Astrocyte (in vitro differentiated cells and primary cell): ENCODE measurements at regions not wholly inside any gene's neighbourhood (a gene's known extent, or its start where the extent isn't known, plus 50 kb on each side); places are given as distances from the start of the nearest gene placed in this dataset.

Source experiments
- DNase-seq: peaks from one replicate; pipeline ENCODE4 v3.0.0-alpha.2; 2010; ENCODE audit warnings: low read depth
- FAIRE-seq: peaks from 2 replicates; lab custom pipeline; 2011; peaks lifted over from hg19 to GRCh38; lab: Jason Lieb, UNC
- H2AFZ ChIP-seq: 2 replicates; pipeline ENCODE4 v1.6.0; 2012; ENCODE audit warnings: low read depth, low read length, inconsistent platforms
- H3K27ac ChIP-seq: 2 replicates; pipeline ENCODE4 v1.5.1; 2011; ENCODE audit warnings: low read depth, low read length, inconsistent platforms
- H3K27me3 ChIP-seq: 2 replicates; pipeline ENCODE4 v1.6.0; 2011; ENCODE audit warnings: low read length, inconsistent platforms; ENCODE audit not compliant: insufficient read depth
- H3K36me3 ChIP-seq: 2 replicates; pipeline ENCODE4 v1.5.1; 2011; ENCODE audit warnings: low read length, inconsistent platforms; ENCODE audit not compliant: insufficient read depth
- H3K4me1 ChIP-seq: 2 replicates; pipeline ENCODE4 v1.5.1; 2011; ENCODE audit warnings: low read length, inconsistent platforms; ENCODE audit not compliant: insufficient read depth
- H3K4me2 ChIP-seq: 2 replicates; pipeline ENCODE4 v1.6.0; 2012; ENCODE audit warnings: low read length, inconsistent platforms
- H3K4me3 ChIP-seq: 2 replicates; pipeline ENCODE4 v1.5.1; 2011; ENCODE audit warnings: low read depth, mild to moderate bottlenecking, low read length, inconsistent platforms; ENCODE audit not compliant: insufficient read depth
- H3K79me2 ChIP-seq: 2 replicates; pipeline ENCODE4 v1.6.0; 2012; ENCODE audit warnings: mild to moderate bottlenecking, low read length, inconsistent platforms; ENCODE audit not compliant: insufficient read depth
- H3K9ac ChIP-seq: 2 replicates; pipeline ENCODE4 v1.6.0; 2012; ENCODE audit warnings: mild to moderate bottlenecking, low read length, inconsistent platforms
- H3K9me3 ChIP-seq: 2 replicates; pipeline ENCODE4 v1.5.1; 2012; ENCODE audit warnings: low read depth, mild to moderate bottlenecking, low read length, inconsistent platforms; ENCODE audit not compliant: insufficient read depth
- H4K20me1 ChIP-seq: 2 replicates; pipeline ENCODE4 v1.6.0; 2012; ENCODE audit warnings: low read length, inconsistent platforms; ENCODE audit not compliant: insufficient read depth
- H3K27ac Mint-ChIP-seq: one replicate; pipeline ENCODE4 v1.8.0; 2021; ENCODE audit warnings: mild to moderate bottlenecking, mixed read lengths; ENCODE audit not compliant: unreplicated experiment
- H3K27me3 Mint-ChIP-seq: one replicate; pipeline ENCODE4 v1.8.0; 2021; ENCODE audit warnings: low read depth, mixed read lengths; ENCODE audit not compliant: unreplicated experiment
- H3K36me3 Mint-ChIP-seq: one replicate; pipeline ENCODE4 v1.8.0; 2021; ENCODE audit warnings: low read depth, mixed read lengths; ENCODE audit not compliant: unreplicated experiment
- H3K4me1 Mint-ChIP-seq: one replicate; pipeline ENCODE4 v1.8.0; 2021; ENCODE audit warnings: low read depth, mixed read lengths; ENCODE audit not compliant: unreplicated experiment
- H3K4me3 Mint-ChIP-seq: one replicate; pipeline ENCODE4 v1.8.0; 2021; ENCODE audit warnings: mild to moderate bottlenecking, moderate library complexity, mixed read lengths; ENCODE audit not compliant: unreplicated experiment
- H3K9me3 Mint-ChIP-seq: one replicate; pipeline ENCODE4 v1.8.0; 2021; ENCODE audit warnings: mild to moderate bottlenecking, mixed read lengths; ENCODE audit not compliant: unreplicated experiment
- CTCF ChIP-seq: IDR thresholded peaks from 2 replicates; pipeline ENCODE4 v1.5.1; 2011; ENCODE audit warnings: low read depth, mild to moderate bottlenecking, inconsistent platforms, low read length, moderate library complexity; ENCODE audit not compliant: insufficient read depth
- EZH2 ChIP-seq: IDR thresholded peaks from 2 replicates; pipeline ENCODE4 v1.6.1; 2012; ENCODE audit warnings: mild to moderate bottlenecking, low read length, inconsistent platforms; ENCODE audit not compliant: insufficient read depth

- H3K4me1 ChIP-seq = no peaks in the 10 kb centered on the region
- no peaks in the 10 kb centered on the region for H3K36me3 Mint-ChIP-seq
Observed at GRCh38 chr7:86949052-86949778, 110.2 kb downstream of the ELAPOR2 start.

GRCh38 chr7:86947929-86948328, 111.5 kb downstream of the ELAPOR2 start:
- no peak overlapping the region for H3K9ac ChIP-seq
- Mint-ChIP-seq H3K9me3 (no peaks in the 10 kb centered on the region), H3K4me1 (peaks cover 16% of the 10 kb centered on the region), H3K27me3 (no peaks in the 10 kb centered on the region), H3K36me3 (no peaks in the 10 kb centered on the region), H3K27ac (no peak overlapping the region), H3K4me3 (no peak overlapping the region)
- no peak overlapping the region for H3K4me2 ChIP-seq
- no peak overlapping the region for H3K4me3 ChIP-seq
- no peak overlapping the region for H3K27ac ChIP-seq
- TF ChIP-seq CTCF (no peak), EZH2 (no peak)
- H3K36me3 ChIP-seq = no peaks in the 10 kb centered on the region
- no peak overlapping the region for H2AFZ ChIP-seq
- no peaks in the 10 kb centered on the region for H3K9me3 ChIP-seq
- no peaks in the 10 kb centered on the region for H4K20me1 ChIP-seq
- H3K27me3 ChIP-seq = no peaks in the 10 kb centered on the region
- FAIRE-seq (no peak), DNase-seq (no peak)
- no peaks in the 10 kb centered on the region for H3K79me2 ChIP-seq
- no peaks in the 10 kb centered on the region for H3K4me1 ChIP-seq

More at GRCh38 chr7:86949052-86949778, 110.2 kb downstream of the ELAPOR2 start:
- Histone ChIP-seq H3K4me3 (no peak overlapping the region), H3K4me2 (no peak overlapping the region), H2AFZ (no peak overlapping the region), H3K27ac (no peak overlapping the region), H3K9ac (no peak overlapping the region), H3K36me3 (no peaks in the 10 kb centered on the region), H3K27me3 (no peaks in the 10 kb centered on the region), H4K20me1 (no peaks in the 10 kb centered on the region), H3K9me3 (no peaks in the 10 kb centered on the region), H3K79me2 (no peaks in the 10 kb centered on the region)
- Mint-ChIP-seq H3K9me3 (no peaks in the 10 kb centered on the region), H3K4me1 (peaks cover 16% of the 10 kb centered on the region), H3K27me3 (no peaks in the 10 kb centered on the region), H3K27ac (no peak overlapping the region), H3K4me3 (no peak overlapping the region)
- DNase-seq = no peak
- TF ChIP-seq EZH2 (no peak), CTCF (no peak)
- no peak for FAIRE-seq

- FAIRE-seq = no peak
- no peaks in the 10 kb centered on the region for H3K9me3 Mint-ChIP-seq
Observed at GRCh38 chr7:86943447-86943846, 116.0 kb downstream of the ELAPOR2 start.

More at GRCh38 chr7:86943447-86943846, 116.0 kb downstream of the ELAPOR2 start:
- no peak overlapping the region for H3K27ac Mint-ChIP-seq
- H3K9me3 ChIP-seq = no peaks in the 10 kb centered on the region
- TF ChIP-seq EZH2 (no peak), CTCF (no peak)
- no peak overlapping the region for H3K27ac ChIP-seq
- H3K4me2 ChIP-seq = no peak overlapping the region
- no peak overlapping the region for H3K4me3 Mint-ChIP-seq
- H3K9ac ChIP-seq = no peak overlapping the region
- H3K36me3 Mint-ChIP-seq = no peaks in the 10 kb centered on the region
- H3K27me3 ChIP-seq = no peaks in the 10 kb centered on the region
- no peak for DNase-seq
- no peaks in the 10 kb centered on the region for H4K20me1 ChIP-seq
- H3K4me1 Mint-ChIP-seq = peaks cover 16% of the 10 kb centered on the region
- no peak overlapping the region for H2AFZ ChIP-seq
- H3K4me3 ChIP-seq = no peak overlapping the region
- H3K27me3 Mint-ChIP-seq = no peaks in the 10 kb centered on the region
- H3K36me3 ChIP-seq = no peaks in the 10 kb centered on the region
- H3K4me1 ChIP-seq = no peaks in the 10 kb centered on the region
- H3K79me2 ChIP-seq = no peaks in the 10 kb centered on the region
